ENCODE measurements at regions not wholly inside any gene's neighbourhood (a gene's known extent, or its start where the extent isn't known, plus 50 kb on each side); places are given as distances from the start of the nearest gene placed in this dataset.

- DNase-seq, result no peak
These were observed 103.7 kb upstream of the GNAO1 start for GRCh38 chr16:56087626-56088025.

- DNase-seq, result no peak
These were observed 109.9 kb upstream of the GNAO1 start for GRCh38 chr16:56081371-56081770.

GRCh38 chr16:56075732-56076388 is 115.4 kb upstream of the GNAO1 start:
- DNase-seq, result no peak

DNA sequence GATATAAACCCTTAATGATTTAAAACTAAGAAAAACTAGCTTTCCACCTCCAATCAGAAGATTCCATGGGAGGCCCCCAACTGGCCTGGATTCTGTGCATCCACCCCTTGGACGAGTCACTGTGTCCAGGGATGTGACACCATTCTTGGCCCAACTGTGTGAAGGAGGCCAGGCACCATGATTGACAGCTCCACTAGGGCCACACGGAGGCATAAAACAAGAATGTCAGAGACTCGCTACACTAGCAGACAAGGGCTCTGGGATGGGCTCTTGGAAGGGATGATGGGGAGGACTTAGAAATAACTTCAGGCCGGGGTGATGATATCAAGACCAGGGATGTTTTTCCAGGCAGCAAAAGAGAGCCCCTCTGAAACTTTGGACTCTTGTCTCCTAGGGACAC is 117.8 kb upstream of the GNAO1 start:
- no peak for DNase-seq

GRCh38 chr16:56072096-56072495 is 119.2 kb upstream of the GNAO1 start:
- DNase-seq, result no peak

GRCh38 chr16:56068816-56069215 is 122.5 kb upstream of the GNAO1 start:
- DNase-seq, result no peak

DNA sequence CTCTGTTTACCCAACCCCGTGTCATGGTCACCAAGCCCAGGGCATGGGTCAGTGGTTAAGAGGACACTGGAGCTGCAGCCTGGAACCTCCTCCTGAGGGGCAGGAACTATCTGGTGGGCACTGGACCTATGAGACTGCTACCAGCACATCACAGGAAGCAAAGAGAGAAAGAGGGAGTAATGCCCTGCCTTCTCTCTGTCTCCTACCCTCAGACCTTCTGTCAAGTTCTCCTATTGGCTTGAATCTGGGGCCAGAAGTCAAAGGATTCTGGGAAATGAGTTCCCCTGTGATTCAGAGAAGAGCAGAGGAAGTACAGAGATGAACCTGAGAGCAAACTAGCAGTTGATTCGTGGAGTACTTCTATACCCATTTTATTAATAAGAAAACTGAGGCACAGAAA is 123.0 kb upstream of the GNAO1 start:
- no peak for DNase-seq

DNA sequence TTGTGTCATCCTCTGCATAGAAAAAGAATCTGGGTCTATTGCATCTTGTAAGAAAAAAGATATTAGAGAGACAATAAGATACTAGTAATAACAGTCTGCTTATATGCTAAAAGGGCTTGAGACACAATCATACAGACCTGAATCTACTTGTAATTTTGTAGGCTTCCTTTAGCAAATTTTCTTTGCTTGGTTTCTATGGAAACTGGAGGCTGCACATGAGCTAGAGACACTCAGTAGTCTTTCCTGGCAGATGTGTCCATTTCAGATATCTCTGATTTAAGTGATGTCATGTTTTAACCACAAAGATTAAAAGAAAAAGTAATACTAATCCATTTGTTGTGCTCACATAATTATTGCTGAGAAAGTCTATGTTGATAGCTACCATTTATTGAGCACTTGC is 123.9 kb upstream of the GNAO1 start:
- no peak for DNase-seq

DNA sequence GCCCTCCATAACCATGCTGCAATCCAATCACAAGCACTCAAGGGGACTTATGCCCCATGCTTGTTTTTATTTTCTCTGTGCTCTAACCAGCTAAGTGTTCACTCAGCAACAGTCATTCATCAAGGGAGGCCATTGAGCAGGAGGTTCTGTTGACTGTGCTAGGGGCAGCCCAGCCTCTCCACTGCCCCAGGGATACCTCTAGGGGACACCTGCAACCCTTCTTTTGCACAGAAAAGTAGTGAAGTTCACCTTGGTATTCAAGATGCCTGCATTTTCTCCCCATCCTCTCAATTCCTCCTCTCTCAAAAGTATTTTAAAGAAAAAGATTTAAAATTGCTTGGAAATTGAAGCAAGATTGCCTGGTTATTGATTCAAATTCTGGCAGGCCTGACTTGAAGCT is 124.7 kb upstream of the GNAO1 start:
- no peak for DNase-seq

- DNase-seq, result no peak
These were observed 128.2 kb upstream of the GNAO1 start for GRCh38 chr16:56063111-56063510.

DNA sequence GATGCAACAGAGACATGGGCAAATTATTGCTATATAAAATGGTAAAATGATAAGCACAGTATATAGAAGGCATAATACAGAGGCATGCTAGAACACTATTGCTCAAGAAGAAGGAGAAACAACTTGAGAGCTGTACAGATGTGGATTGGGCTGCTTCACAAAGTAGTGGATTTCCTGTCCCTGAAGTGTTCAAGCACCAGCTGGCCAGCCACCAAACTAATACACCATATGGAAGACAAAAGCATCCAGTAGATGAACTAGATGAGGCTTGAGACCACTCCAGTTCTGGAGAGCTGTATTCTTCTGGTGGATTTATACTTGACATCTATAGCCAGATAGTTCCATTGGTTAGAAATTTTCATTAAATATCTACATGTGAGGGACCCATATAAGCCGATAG is 134.1 kb upstream of the GNAO1 start:
- DNase-seq, result no peak

GRCh38 chr16:56050916-56051315 is 140.4 kb upstream of the GNAO1 start:
- DNase-seq, result no peak

DNA sequence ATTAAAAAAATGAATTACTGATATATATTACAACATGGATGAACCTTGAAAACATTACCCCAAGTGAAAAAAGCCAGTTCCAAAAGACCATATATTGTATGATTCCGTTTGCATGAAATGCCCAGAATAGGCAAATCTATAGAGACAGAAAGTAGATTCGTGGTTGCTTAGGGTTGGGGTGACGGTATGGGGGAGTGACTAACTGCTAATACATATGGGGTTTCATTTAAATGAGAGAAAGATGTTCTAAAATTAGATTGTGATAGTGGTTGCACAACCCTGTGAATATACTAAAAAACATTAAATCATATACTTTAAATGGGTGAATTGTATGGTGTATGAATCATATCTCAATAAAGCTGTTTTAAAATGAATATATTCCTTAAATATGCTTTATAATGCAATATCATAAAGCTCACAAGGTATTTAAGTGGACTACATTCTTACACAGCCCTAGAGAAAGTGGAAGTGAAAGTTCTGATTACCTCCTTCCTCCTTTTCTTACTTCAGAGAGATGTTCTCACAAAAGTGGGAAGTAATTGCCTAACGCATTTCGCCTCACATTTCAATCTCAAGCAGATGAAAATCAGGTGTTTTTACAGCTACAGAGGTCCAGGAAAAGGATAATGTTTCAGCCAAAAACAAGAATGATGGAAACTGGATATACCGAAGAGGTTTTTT is 142.7 kb upstream of the GNAO1 start:
- DNase-seq, result no peak

- peak; percentile 8 for DNase-seq
These were observed 143.7 kb upstream of the GNAO1 start for GRCh38 chr16:56047307-56048234.

DNA sequence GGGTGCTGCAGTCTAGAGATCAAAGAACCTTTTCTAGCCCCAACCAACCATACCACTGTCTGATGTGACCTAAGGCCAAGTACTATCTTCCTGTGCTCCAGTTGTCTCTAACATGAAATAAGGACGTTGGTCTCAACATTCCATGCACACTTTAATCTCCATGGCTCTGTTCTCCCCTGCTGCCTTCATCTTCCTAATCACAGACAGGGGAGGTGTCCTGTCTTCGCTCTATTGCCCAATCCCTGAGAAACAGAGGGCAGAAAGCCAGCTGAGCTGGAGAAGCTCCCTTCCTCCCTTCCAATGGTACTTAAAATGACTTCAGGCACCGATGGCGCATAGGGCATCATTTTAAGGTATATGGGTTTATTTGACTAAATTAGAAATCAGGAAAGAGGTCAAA is 148.9 kb upstream of the GNAO1 start:
- no peak for DNase-seq

- DNase-seq, result peak; percentile 51
These were observed 149.6 kb upstream of the GNAO1 start for GRCh38 chr16:56041556-56042140.

- no peak for DNase-seq
These were observed 152.7 kb upstream of the GNAO1 start for GRCh38 chr16:56038564-56039098.

- no peak for DNase-seq
These were observed 156.9 kb upstream of the CES5A start for GRCh38 chr16:56032072-56032471.

DNA sequence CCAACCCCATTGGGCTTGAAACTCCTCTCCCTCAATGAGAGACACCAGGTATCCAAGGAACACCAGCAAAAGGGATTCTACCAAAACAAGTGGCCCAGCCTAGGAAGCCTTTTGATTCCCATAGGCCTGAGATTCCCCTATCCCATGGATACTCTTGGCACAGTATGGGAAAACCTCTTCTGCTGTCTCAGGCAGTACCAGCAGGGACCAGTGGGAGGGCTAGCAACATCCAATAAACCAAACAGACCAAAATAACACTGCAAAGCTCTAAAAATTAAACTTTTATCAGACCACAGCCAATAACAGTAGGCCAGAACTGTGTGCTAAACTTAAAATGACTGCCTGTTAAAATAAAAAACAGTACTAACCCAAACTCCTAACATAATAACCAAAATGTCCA is 153.9 kb upstream of the CES5A start:
- no peak for DNase-seq

DNA sequence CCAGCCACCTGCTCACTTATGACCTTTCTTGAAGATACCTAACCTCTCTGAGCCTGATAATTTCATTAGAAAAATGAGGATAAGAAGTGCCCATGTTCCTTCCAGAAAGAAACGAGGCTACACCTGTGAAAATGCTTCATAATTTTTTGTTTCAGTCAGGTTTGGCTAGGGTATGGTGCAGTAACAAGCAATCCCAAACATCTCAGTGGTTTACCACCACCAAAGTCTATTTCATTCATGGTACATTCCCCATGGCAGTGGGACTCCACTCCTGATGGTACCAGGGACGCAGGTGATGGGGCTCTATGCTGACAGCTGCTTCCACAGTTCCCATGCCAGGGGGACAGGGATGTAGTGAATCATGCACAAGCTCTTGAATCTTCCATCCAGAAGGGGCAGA is 147.6 kb upstream of the CES5A start:
- DNase-seq, result no peak

DNA sequence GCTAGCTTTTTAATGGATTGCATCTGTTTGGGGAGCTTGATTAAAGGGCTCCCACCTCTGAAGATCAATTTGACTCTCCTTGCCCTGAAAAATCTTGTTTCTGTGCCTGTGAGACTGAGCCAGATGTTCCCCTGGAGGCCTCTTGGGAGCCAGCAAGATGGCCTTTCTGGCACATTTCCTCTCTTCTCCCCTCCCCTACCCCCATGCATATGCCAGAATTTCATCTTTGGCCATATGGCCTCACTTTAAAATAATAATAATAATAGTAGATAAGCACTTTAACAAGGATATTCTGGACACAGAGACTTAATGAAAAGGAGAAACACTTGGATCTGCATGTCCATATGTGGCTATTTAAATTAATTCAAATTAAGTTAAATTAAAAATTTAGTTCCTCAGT is 144.1 kb upstream of the CES5A start:
- DNase-seq, result peak; percentile 28

- DNase-seq, result peak; percentile 84
These were observed 138.9 kb upstream of the CES5A start for GRCh38 chr16:56013962-56014552.

- no peak for DNase-seq
These were observed 137.3 kb upstream of the CES5A start for GRCh38 chr16:56012482-56012811.
